ENCODE measurements at regions not wholly inside any gene's neighbourhood (a gene's known extent, or its start where the extent isn't known, plus 50 kb on each side); places are given as distances from the start of the nearest gene placed in this dataset.

DNA sequence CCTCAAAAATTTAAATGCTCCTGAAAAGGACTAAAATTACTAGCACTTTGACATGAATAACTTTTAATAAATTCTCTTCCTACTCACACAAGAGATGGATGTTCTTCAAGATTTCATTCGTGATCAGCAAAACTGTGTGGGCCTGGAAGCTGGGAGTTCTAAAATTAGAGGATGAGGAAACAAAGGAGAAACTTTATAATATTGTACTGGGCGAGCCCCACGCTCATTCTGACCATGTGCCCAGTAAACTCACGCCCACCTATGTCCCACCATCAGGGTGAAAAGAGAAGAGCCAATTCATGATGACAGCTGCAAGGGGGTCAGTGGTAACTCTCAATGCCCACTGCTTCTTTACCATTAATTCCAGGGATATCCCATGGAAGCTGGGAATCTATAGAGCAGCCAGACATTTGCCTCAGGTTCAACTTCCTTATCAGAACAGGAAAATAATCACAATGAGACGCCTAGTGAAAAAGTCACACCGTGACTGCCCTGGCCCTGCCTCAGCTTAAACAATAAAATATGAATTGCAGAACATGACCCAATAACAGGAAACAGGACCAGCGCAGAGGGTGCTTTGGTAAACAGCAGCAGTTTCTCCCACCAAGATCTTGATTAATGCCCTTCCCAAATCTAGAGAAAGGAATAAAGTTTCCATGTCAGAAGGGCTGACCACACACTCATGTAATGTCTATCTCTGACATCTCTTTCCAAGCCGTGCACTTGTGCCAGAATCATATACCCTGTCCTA, 438.6 kb downstream of the TXNL1 start:
- Histone ChIP-seq H3K4me2 (ENCODE audit: insufficient read depth, low read length) (peak overlapping the region; percentile 33), H3K36me3 (ENCODE audit: insufficient read depth, low read length) (no peaks in the 10 kb centered on the region), H3K9me3 (ENCODE audit: low read depth, low read length) (no peaks in the 10 kb centered on the region), H2AFZ (ENCODE audit: low read length) (peak overlapping the region; percentile 43), H4K20me1 (ENCODE audit: insufficient read depth, low read length) (no peaks in the 10 kb centered on the region), H3K27ac (ENCODE audit: low read depth, low read length) (peak overlapping the region; percentile 77), H3K4me1 (ENCODE audit: insufficient read depth, low read length) (peaks cover 39% of the 10 kb centered on the region), H3K4me3 (ENCODE audit: insufficient read depth, low read length) (no peak overlapping the region), H3K79me2 (ENCODE audit: insufficient read depth, low read length) (no peaks in the 10 kb centered on the region), H3K27me3 (ENCODE audit: insufficient read depth, low read length) (no peaks in the 10 kb centered on the region)
- no peak for DNase-seq (ENCODE audit: insufficient read length, low spot score, missing footprints)
- TF ChIP-seq, protein P1, sequence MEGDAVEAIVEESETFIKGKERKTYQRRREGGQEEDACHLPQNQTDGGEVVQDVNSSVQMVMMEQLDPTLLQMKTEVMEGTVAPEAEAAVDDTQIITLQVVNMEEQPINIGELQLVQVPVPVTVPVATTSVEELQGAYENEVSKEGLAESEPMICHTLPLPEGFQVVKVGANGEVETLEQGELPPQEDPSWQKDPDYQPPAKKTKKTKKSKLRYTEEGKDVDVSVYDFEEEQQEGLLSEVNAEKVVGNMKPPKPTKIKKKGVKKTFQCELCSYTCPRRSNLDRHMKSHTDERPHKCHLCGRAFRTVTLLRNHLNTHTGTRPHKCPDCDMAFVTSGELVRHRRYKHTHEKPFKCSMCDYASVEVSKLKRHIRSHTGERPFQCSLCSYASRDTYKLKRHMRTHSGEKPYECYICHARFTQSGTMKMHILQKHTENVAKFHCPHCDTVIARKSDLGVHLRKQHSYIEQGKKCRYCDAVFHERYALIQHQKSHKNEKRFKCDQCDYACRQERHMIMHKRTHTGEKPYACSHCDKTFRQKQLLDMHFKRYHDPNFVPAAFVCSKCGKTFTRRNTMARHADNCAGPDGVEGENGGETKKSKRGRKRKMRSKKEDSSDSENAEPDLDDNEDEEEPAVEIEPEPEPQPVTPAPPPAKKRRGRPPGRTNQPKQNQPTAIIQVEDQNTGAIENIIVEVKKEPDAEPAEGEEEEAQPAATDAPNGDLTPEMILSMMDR (IDR thresholded peaks at IDR 0.05; ENCODE audit: extremely low read depth, low read depth, low read length): no peak

DNA sequence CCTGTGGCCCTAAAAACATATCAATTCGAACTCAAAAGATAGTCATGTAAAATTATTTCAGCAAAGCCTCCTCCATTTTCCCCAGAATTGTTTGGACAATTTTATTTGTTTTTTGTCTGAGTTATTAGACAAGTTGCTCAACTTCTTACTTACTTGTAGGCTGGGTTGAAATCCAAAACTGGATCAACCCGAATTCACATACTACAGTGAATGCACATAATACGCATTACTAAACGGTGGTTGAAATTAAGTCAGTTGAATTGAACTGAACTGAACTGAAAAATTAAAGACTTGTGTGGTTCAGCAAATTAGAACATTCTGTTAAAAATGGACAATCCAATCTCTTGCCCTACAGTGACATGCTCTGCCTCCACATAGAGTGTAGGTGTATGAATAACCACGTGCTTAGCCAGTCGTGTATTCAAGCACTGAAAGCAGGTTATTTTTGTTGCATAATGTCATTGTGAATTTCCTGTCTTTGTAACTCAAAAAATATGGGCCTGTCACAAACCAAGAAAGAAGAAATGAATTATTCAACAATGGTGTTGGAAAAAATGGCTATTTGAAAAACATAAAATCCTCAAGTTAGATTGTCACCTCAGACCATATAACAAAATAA, 441.0 kb downstream of the TXNL1 start:
- Histone ChIP-seq H3K9me3 (ENCODE audit: low read depth, low read length) (no peaks in the 10 kb centered on the region), H3K36me3 (ENCODE audit: insufficient read depth, low read length) (no peaks in the 10 kb centered on the region), H2AFZ (ENCODE audit: low read length) (peak overlapping the region; percentile 18), H3K4me1 (ENCODE audit: insufficient read depth, low read length) (peaks cover 30% of the 10 kb centered on the region), H3K27ac (ENCODE audit: low read depth, low read length) (no peak overlapping the region), H3K4me3 (ENCODE audit: insufficient read depth, low read length) (no peak overlapping the region), H3K79me2 (ENCODE audit: insufficient read depth, low read length) (no peaks in the 10 kb centered on the region), H3K27me3 (ENCODE audit: insufficient read depth, low read length) (no peaks in the 10 kb centered on the region), H4K20me1 (ENCODE audit: insufficient read depth, low read length) (no peaks in the 10 kb centered on the region), H3K4me2 (ENCODE audit: insufficient read depth, low read length) (no peak overlapping the region)
- DNase-seq (ENCODE audit: insufficient read length, low spot score, missing footprints): no peak
- TF ChIP-seq, protein P1 (IDR thresholded peaks at IDR 0.05; ENCODE audit: extremely low read depth, low read depth, low read length): no peak

DNA sequence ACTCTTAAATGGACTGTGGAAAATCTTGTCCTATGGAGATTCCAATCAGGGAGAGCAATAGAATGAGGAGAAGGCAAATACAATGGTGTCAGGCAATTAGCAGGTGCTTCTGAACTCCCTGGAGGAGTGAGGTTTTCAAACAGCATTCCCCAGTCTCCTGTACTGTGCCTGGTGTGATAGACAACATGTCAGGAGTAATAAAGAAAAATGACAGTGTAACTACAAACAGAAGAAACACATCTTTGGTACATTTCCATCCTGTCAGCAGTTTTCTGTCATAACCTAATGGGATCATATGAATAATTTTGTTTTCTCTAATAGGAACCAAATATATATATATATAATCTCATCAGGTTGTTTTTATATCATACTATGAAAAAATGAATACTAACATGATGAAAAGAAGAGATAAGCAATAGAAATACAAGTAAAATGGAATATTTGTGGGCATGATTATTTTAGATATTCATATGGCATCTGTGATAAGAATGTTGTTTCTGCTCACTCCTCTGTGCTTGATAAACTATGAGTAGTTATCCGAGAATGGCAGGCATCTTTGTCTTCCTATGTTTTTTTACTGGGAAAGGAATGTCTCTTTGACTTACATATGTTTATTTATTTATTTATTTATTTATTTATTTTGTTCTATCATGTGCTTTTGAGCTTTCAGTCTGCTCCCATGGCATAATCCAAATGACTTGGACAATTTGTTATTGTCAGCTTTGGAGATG, 441.7 kb downstream of the TXNL1 start:
- Histone ChIP-seq H3K79me2 (ENCODE audit: insufficient read depth, low read length) (no peaks in the 10 kb centered on the region), H2AFZ (ENCODE audit: low read length) (no peak overlapping the region), H3K4me2 (ENCODE audit: insufficient read depth, low read length) (no peak overlapping the region), H3K4me1 (ENCODE audit: insufficient read depth, low read length) (peaks cover 26% of the 10 kb centered on the region), H3K9me3 (ENCODE audit: low read depth, low read length) (no peaks in the 10 kb centered on the region), H4K20me1 (ENCODE audit: insufficient read depth, low read length) (no peaks in the 10 kb centered on the region), H3K36me3 (ENCODE audit: insufficient read depth, low read length) (no peaks in the 10 kb centered on the region), H3K4me3 (ENCODE audit: insufficient read depth, low read length) (no peak overlapping the region), H3K27me3 (ENCODE audit: insufficient read depth, low read length) (no peaks in the 10 kb centered on the region), H3K27ac (ENCODE audit: low read depth, low read length) (no peak overlapping the region)
- TF ChIP-seq, protein P1 (IDR thresholded peaks at IDR 0.05; ENCODE audit: extremely low read depth, low read depth, low read length): no peak
- no peak for DNase-seq (ENCODE audit: insufficient read length, low spot score, missing footprints)

DNA sequence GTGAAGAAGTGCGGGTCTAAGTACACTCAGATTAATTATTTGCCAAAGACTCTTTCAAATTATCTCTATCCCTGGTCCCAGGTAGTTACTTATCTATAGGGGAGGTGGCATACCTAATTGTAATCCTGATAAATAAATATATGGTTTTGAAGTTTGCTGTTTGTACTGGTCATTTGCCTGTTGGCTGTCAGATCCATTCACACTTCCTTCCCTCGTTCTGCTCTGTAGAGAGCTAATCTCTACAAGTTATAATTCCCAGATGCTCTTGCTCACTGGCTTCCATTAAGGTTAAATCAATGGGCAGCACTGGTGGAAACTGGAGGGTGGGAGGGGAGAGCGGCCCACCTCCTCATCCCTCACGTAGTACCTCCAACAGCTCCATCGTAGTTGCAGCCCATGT, 447.1 kb downstream of the TXNL1 start:
- H3K27ac ChIP-seq (ENCODE audit: low read depth, low read length): no peak overlapping the region

More for the DNA sequence above, 447.1 kb downstream of the TXNL1 start:
- DNase-seq (ENCODE audit: insufficient read length, low spot score, missing footprints): no peak
- Histone ChIP-seq H3K79me2 (ENCODE audit: insufficient read depth, low read length) (no peaks in the 10 kb centered on the region), H3K36me3 (ENCODE audit: insufficient read depth, low read length) (no peaks in the 10 kb centered on the region), H2AFZ (ENCODE audit: low read length) (no peak overlapping the region), H3K4me1 (ENCODE audit: insufficient read depth, low read length) (peaks cover under 1% of the 10 kb centered on the region), H3K9me3 (ENCODE audit: low read depth, low read length) (no peaks in the 10 kb centered on the region), H3K4me3 (ENCODE audit: insufficient read depth, low read length) (no peak overlapping the region), H3K27me3 (ENCODE audit: insufficient read depth, low read length) (no peaks in the 10 kb centered on the region), H4K20me1 (ENCODE audit: insufficient read depth, low read length) (no peaks in the 10 kb centered on the region), H3K4me2 (ENCODE audit: insufficient read depth, low read length) (no peak overlapping the region)
- TF ChIP-seq, protein P1 (IDR thresholded peaks at IDR 0.05; ENCODE audit: extremely low read depth, low read depth, low read length): no peak

Measured in osteoblast (primary cell).